ENCODE measurements at regions not wholly inside any gene's neighbourhood (a gene's known extent, or its start where the extent isn't known, plus 50 kb on each side); places are given as distances from the start of the nearest gene placed in this dataset.

DNA sequence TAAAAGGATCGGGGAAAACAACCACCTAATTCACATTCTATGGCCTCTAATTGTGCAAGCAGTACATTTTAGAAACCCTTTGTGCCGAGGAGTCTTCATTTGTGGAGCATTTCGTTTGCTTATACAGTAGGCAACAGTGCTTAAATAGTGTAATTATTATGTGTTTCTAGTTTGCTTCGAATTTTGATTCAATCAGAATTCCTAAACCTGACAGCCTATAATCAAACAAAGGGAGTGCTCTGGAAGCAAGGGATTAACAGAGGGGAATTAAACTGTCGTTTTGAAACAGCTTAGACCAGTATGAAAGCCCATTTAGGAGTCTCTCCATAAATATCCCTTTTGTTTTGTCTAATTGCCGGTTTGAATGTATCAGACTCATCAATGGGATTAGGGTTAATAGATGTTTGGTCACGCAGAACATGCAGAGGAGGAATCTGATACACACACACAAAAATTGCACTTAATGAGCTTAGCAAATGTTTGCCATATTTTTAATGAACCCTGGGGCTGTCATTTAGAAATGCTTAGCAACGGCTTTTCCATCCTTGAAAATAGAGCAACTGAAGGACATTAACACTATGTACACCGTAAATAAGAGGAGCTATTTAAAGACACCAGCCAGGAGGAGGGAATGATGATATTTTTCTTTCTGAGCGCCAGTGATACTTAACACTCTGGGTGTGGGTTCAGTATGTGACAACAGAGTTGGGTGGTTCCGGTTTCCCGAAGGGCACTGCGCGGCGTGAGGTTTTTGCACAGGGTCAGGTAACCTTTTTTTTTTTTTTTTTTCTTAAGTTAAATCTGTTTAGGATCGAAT, 404.7 kb downstream of the TLE4 start:
- TF ChIP-seq CTCF (IDR thresholded peaks at IDR 0.05): no peak
- no peak for TF ChIP-seq POLR2A (IDR thresholded peaks at IDR 0.05)

Measured in adrenal gland (tissue), 5 donors.